Omental fat pad (tissue), 3 donors: ENCODE measurements at regions not wholly inside any gene's neighbourhood (a gene's known extent, or its start where the extent isn't known, plus 50 kb on each side); places are given as distances from the start of the nearest gene placed in this dataset.

Experiments used
- ATAC-seq: fragments of 150-250 bp; one replicate; pipeline ENCODE4 v1.9.1; 2016; ENCODE audit warnings: mild to moderate bottlenecking, moderate library complexity; ENCODE audit not compliant: low FRiP score
- DNase-seq: peaks from one replicate; pipeline ENCODE4 v3.0.0-alpha.2; 2019; ENCODE audit warnings: low spot score
- TF ChIP-seq, protein P1 (sequence below), 3 donors: fragments of 450-650 bp; IDR thresholded peaks; one replicate each; pipeline ENCODE4 v1.5.1; 2016 to 2017; ENCODE audit warnings: antibody characterized with exemption in 3 of 3, mild to moderate bottlenecking in 3 of 3, moderate library complexity in 2 of 3

DNA sequence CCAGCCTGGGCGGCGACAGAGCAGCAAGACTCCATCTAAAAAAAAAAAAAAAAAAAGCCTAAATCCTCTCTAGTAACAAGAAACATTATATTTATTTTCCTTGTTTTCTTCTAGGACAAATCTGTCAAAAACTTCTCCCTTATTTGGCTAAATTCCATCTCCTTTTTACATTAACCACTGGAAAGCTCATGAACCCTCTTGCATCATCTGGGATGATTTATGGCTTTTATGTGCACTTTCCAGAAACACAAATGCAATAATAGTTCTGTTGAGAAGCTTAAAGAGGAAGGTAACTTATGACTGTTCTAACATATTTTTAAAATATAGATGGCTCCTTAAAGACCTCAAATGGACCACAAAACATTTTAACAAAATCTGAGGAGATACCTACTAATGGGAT lies 526.1 kb upstream of the SPTLC3 start:
- DNase-seq (no peak), ATAC-seq (no peak)
- TF ChIP-seq, protein P1, sequence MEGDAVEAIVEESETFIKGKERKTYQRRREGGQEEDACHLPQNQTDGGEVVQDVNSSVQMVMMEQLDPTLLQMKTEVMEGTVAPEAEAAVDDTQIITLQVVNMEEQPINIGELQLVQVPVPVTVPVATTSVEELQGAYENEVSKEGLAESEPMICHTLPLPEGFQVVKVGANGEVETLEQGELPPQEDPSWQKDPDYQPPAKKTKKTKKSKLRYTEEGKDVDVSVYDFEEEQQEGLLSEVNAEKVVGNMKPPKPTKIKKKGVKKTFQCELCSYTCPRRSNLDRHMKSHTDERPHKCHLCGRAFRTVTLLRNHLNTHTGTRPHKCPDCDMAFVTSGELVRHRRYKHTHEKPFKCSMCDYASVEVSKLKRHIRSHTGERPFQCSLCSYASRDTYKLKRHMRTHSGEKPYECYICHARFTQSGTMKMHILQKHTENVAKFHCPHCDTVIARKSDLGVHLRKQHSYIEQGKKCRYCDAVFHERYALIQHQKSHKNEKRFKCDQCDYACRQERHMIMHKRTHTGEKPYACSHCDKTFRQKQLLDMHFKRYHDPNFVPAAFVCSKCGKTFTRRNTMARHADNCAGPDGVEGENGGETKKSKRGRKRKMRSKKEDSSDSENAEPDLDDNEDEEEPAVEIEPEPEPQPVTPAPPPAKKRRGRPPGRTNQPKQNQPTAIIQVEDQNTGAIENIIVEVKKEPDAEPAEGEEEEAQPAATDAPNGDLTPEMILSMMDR (IDR thresholded peaks at IDR 0.05) = no peak

DNA sequence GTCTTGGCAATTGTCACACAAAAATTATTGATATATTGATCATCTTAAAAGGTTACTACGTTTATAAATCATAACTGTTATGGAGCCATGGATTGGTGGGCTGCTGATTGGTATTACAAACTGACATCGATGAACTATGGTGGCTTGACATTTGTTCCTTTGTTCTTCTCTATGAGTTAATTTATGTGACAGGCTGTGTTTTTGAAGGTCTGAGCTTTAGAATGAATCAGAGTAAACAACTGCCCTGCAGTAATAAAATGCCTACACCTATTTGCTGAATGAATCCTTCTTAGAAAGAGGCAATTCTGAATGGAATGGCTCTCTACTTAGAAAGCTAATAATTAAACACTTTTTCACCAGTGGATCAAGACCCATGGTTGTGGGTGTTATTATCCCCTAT lies 506.3 kb upstream of the SPTLC3 start:
- no peak for DNase-seq
- no peak for ATAC-seq
- TF ChIP-seq, protein P1 (IDR thresholded peaks at IDR 0.05) = no peak

DNA sequence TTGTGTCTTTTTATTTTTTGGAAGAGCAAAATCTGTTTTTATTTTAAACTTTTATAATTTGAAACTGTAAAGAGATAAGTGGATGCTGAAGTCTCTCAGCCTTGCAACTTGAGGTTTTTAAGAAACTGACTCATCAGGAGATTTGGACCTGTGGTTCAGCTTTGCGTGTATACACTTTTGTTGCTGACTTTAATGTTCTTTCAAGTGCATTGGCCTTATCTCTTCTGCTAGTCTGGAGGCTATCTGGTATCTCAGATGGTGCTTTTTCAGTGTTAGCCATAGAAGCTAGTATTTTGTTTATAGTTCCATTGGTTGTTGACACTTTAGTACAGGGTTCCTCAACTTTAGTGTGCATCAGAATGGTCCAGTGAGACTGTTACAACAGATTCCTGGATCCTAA lies 504.0 kb upstream of the SPTLC3 start:
- DNase-seq = no peak
- TF ChIP-seq, protein P1 (IDR thresholded peaks at IDR 0.05) = no peak
- no peak for ATAC-seq

DNA sequence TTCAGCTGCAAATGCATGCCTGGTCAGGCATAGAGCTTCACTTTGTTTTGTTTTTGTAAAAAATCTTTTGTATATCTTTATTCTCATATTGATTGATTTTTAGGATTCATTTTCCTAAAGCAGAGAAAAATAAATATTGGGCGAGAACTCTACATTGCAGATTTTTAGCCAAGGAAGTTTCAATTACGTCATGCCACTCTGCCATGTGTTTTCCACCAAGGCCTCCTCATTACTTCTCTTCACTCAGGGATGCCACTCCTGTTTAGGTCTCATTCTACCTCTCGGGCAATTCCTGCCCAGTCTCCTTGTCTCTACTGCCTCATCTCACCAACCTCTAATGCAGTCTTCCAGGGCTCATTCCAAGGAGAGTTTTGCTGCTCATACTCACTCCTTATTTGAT lies 497.3 kb upstream of the SPTLC3 start:
- DNase-seq = no peak
- TF ChIP-seq, protein P1 (IDR thresholded peaks at IDR 0.05) = no peak
- ATAC-seq = no peak

DNA sequence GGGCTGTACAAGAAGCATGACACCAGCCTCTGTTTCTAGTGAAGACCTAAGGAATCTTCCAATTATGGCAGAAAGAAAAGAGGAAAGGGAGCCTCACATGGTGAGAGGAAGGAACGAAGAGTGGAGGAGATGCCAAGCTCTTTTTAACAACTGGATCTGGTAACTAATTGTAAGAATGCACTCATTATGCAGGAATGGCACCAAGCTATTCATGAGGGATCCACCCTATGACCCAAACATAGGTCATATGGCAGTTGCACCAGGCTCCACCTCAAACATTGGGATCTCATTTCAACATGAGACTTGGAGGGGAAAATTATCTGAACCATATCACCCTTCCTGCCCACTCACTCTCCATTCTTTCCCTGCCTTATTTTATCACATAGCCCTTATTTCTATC lies 496.0 kb upstream of the SPTLC3 start:
- TF ChIP-seq, protein P1 (IDR thresholded peaks at IDR 0.05) = no peak
- no peak for ATAC-seq
- DNase-seq = no peak

DNA sequence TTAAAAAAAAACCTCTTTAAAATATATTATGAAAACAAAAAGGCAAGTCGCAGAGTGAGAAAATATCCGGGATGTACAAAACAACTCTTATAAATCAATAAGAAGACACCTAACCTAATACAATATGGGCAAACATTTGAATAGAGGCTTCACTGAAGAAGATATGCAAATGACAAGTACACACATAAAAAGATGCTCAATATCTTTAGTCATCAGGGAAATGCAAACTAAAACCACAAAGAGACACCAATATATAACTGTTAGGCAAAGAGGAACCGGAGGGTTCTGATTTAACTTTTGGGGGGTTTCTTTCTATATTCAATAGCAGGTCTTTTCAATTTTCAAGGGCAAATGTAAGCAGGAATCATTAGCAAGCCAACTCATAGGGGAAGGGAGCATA lies 480.7 kb upstream of the SPTLC3 start:
- DNase-seq = no peak
- ATAC-seq = no peak
- TF ChIP-seq, protein P1 (IDR thresholded peaks at IDR 0.05) = no peak

DNA sequence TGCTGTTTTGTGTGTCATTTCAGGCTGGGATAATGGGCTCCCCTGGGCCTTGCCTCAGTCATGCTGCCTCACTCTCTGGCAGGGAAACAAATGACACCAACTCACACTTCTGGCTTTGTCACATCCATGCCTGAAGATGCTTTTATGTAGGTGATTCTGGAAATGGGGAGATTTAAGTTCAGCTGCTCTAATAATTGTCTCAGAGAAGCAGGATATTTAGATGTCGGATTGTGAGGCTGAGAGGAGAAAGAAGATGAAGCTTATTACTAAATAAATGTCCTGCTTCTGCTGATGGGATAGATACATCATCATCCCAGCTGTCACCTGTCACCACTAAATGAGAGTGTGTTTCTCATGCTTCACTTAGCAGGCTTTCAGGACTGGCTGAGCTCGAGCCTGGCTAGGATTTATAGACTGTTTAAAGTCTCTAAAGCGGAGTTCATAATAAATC lies 480.2 kb upstream of the SPTLC3 start:
- ATAC-seq (no peak), DNase-seq (no peak)
- TF ChIP-seq, protein P1 (IDR thresholded peaks at IDR 0.05) = no peak
